GM06990 (cell line): ENCODE measurements at regions not wholly inside any gene's neighbourhood (a gene's known extent, or its start where the extent isn't known, plus 50 kb on each side); places are given as distances from the start of the nearest gene placed in this dataset.
"Not testable (repeated sequence)": the region's sequence is repeated elsewhere in the genome, so short reads cannot be mapped to it uniquely, and the experiment has no call there.

ENCODE experiments used
- DNase-seq: peaks from one replicate; pipeline ENCODE4 v3.0.0-alpha.2; 2011; ENCODE audit not compliant: insufficient read length; ENCODE audit errors: extremely low read depth
- H3K27me3 ChIP-seq: replicated peaks from 2 replicates; pipeline ENCODE4 v1.6.0; 2011; ENCODE audit warnings: low read length; ENCODE audit not compliant: control insufficient read depth, insufficient read depth
- H3K36me3 ChIP-seq: 2 replicates; pipeline ENCODE4 v1.5.1; 2011; ENCODE audit warnings: low read length; ENCODE audit not compliant: control insufficient read depth, insufficient read depth
- H3K4me3 ChIP-seq: replicated peaks from 2 replicates; pipeline ENCODE4 v1.5.1; 2011; ENCODE audit warnings: low read depth, mild to moderate bottlenecking, control low read depth, low read length
- TF ChIP-seq, protein P1 (sequence below): IDR thresholded peaks from 2 replicates; pipeline ENCODE4 v1.5.1; 2011; ENCODE audit warnings: low read length, control low read depth, mild to moderate bottlenecking, inconsistent platforms; ENCODE audit not compliant: insufficient read depth, poor library complexity, severe bottlenecking

DNA sequence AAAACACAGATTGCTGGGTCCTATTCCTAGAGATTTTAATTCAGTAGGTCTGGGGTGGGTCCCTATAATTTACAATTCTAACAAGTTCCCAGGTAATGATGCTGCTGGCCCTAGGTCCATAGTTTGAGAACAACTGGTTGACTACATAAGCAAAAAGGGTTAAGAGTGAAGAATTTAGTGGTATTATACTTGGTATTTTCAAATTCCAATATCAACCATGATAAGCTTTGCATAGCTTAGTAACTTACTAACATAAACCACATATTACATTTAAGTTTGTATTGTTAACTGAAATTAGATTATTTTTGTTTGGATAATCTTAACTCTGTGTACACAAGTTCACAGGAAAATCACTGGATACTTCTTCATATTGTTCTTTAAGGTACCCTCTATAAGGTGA, 862.9 kb upstream of the ACVR2A start:
- no peak for DNase-seq
- TF ChIP-seq, protein P1, sequence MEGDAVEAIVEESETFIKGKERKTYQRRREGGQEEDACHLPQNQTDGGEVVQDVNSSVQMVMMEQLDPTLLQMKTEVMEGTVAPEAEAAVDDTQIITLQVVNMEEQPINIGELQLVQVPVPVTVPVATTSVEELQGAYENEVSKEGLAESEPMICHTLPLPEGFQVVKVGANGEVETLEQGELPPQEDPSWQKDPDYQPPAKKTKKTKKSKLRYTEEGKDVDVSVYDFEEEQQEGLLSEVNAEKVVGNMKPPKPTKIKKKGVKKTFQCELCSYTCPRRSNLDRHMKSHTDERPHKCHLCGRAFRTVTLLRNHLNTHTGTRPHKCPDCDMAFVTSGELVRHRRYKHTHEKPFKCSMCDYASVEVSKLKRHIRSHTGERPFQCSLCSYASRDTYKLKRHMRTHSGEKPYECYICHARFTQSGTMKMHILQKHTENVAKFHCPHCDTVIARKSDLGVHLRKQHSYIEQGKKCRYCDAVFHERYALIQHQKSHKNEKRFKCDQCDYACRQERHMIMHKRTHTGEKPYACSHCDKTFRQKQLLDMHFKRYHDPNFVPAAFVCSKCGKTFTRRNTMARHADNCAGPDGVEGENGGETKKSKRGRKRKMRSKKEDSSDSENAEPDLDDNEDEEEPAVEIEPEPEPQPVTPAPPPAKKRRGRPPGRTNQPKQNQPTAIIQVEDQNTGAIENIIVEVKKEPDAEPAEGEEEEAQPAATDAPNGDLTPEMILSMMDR, result no peak
- H3K27me3 ChIP-seq, result no peaks in the 10 kb centered on the region
- H3K36me3 ChIP-seq, result no peaks in the 10 kb centered on the region
- no peak overlapping the region for H3K4me3 ChIP-seq

DNA sequence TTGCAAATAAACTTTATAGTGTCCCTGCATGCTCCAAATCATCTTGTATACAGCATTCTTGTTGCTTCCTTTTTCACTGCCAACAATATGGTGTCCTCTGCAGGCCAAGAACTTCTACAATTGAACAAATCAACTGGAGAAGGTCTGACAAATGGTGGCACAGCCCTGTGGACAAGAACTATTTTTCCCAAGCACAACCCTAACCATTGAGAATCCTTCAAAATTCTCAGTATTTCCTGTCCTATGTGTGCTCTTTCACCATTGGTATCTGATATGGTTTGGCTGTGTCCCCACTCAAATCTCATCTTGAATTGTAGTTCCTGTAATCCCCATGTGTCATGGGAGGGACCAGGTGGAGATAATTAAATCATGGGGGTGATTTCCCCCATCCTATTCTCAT, 865.1 kb upstream of the ACVR2A start:
- TF ChIP-seq, protein P1, result no peak
- no peaks in the 10 kb centered on the region for H3K36me3 ChIP-seq
- DNase-seq, result no peak
- no peaks in the 10 kb centered on the region for H3K27me3 ChIP-seq
- no peak overlapping the region for H3K4me3 ChIP-seq

DNA sequence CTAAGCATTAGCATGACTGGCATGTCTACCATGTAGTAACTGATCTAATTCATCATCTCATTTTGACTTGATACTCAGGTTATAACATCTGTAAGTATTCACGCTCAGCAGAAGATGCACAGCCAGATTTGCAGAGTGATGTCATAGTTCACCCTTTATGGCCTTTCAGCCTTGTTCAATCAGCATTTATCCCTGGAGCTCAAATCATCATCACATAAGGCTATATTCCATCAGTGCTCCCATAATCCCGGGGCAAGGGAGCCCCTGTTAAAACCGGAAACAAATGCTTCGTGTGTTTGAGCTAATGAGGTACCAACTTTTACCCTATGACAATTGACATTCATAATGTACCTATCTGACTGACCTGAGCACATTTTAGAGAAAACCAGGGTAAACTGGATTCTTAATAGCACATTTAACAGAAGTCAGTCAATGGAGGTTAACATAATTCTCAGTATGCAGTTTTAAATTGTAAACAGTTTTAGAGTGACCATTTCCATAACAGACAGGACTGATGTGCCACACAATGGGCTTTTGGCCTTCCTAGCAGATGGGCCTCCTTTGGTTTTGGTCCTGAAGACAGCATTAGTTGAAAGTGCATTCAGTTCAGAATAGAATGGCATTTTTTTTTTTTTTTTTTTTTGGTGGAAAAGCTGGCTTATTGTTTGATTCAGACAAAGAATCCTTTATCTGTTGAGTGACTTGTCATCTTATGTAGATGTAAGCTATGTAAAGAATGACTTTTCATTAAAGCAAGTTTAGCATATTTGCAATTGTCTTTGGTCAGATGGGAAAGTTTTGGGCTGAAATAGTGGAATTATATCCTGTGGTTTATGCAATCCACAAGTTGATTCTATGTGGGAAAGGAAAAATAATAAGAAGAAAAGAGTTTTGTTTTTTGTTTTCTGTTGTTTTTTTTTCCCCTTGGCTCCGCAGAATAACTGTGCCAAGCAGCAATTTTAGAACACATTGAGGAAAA, 866.0 kb upstream of the ACVR2A start:
- no peaks in the 10 kb centered on the region for H3K36me3 ChIP-seq
- H3K27me3 ChIP-seq, result no peaks in the 10 kb centered on the region
- no peak for DNase-seq
- H3K4me3 ChIP-seq, result no peak overlapping the region
- TF ChIP-seq, protein P1, result no peak

DNA sequence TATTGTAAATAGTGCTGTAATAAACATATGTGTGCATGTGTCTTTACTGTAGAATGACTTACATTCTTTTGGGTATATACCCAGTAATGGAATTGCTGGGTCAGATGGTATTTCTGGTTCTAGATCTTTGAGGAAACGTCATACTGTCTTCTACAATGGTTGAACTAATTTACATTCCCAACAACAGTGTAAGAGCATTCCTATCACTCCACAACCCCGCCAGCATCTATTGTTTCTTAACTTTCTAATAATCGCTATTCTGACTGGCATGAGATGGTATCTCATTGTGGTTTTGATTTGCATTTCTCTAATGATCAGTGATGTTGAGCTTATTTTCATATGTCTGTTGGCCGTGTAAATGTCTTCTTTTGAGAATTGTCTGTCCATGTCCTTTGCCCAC, 873.8 kb upstream of the ACVR2A start:
- H3K4me3 ChIP-seq, H3K27me3 ChIP-seq, DNase-seq: not testable (repeated sequence)

DNA sequence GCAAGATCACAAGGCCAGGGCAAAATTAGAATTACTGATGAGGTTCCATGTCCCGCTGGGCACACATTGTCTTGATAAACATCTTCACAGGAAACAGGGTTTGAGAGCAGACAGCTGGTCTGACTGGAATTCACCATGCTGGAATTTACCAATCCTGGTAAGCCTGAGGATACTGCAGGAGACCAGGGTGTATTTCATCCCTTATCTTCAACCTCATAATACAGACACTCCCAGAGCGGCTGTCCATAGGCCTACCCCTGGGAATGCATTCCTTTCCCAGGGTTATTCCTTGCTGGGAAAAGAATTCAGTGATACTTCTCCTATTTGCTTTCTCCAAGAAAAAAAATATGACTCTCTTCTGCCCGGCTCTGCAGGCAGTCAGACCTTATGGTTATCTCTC, 875.1 kb upstream of the ACVR2A start:
- DNase-seq, H3K27me3 ChIP-seq, H3K36me3 ChIP-seq, H3K4me3 ChIP-seq: not testable (repeated sequence)

More for the DNA sequence above, 873.8 kb upstream of the ACVR2A start:
- not testable (repeated sequence) for H3K36me3 ChIP-seq

DNA sequence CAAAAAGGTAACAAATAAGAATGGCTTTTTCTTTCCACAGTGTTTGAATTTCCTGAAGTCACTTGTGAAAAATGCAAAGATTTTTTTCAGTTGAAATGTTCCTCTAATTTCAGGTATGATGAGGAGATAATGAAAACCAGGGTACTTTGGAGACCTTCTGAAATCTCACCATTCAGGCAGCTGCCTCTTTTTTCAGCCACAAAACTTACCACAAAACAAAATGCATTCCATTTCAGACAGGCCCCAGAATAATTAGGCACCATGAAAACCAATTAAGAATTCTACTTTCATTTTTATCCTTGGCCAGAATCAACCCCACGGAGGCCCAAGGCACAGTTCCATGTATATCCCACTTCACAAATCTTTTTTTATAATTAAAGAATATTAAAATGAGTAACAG, 880.3 kb upstream of the ACVR2A start:
- DNase-seq, result no peak
- TF ChIP-seq, protein P1, result no peak
- Histone ChIP-seq H3K27me3 (no peaks in the 10 kb centered on the region), H3K36me3 (no peaks in the 10 kb centered on the region), H3K4me3 (no peak overlapping the region)

DNA sequence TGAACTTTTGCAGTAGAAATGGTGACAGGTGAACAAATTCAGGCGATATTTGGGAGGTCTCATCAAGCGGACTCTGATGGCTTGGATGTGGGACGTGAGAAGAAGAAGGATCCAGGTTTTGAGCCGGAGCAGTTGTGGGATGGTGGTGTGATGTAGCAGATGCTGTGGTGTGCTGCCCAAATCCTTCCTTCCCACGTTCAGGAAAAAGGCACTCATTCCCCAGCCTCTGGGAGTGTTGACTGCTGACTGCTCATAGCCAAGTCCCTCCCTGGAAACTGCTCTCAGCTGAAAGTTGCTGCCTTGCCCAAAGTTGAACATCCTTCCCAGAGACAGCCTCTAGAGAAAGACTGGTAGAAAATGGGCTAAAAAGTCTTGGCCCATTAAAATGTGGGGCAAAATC, 890.3 kb upstream of the ACVR2A start:
- no peaks in the 10 kb centered on the region for H3K27me3 ChIP-seq
- H3K36me3 ChIP-seq, result no peaks in the 10 kb centered on the region
- H3K4me3 ChIP-seq, result no peak overlapping the region
- TF ChIP-seq, protein P1, result no peak
- DNase-seq, result no peak
